ENCODE measurements at regions not wholly inside any gene's neighbourhood (a gene's known extent, or its start where the extent isn't known, plus 50 kb on each side); places are given as distances from the start of the nearest gene placed in this dataset.
"Not testable (repeated sequence)": the region's sequence is repeated elsewhere in the genome, so short reads cannot be mapped to it uniquely, and the experiment has no call there.

DNA sequence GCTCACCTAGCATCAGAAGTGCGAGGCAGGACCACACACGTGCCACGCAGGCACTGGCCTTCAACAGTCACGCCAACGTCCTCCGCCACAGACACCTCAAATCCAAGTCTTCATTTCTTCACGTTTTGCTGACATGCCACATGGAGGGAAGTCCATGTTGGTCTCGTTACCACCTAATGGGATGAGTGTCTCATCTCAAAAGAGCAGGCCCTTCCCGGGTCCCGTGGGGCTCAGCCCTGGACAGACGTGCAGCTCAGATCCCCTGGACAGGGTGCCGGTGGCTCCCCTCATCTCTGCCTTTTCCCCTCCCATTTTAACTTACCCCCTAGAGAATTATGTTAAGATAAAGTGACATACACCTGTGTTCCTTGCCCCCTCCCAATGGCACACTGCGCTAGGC, 76.8 kb downstream of the MRPL36 start:
- peaks cover 13% of the 10 kb centered on the region; the same call in 1 of the 2 replicates for H3K27me3 ChIP-seq (ENCODE audit: control insufficient read depth, insufficient read depth, low read length)
- H3K9ac ChIP-seq (ENCODE audit: low read length) = no peak overlapping the region
- H3K4me3 ChIP-seq (ENCODE audit: low read depth, low read length) = no peak overlapping the region
- H3K9me3 ChIP-seq (ENCODE audit: control insufficient read depth, insufficient read depth, low read depth, low read length) = peaks cover 18% of the 10 kb centered on the region
- H3K4me1 ChIP-seq (ENCODE audit: control insufficient read depth, insufficient read depth, low read length) = peaks cover 19% of the 10 kb centered on the region
- no peak overlapping the region for H3K27ac ChIP-seq (ENCODE audit: low read depth, low read length)
- H3K36me3 ChIP-seq (ENCODE audit: control insufficient read depth, insufficient read depth, low read length) = no peaks in the 10 kb centered on the region

DNA sequence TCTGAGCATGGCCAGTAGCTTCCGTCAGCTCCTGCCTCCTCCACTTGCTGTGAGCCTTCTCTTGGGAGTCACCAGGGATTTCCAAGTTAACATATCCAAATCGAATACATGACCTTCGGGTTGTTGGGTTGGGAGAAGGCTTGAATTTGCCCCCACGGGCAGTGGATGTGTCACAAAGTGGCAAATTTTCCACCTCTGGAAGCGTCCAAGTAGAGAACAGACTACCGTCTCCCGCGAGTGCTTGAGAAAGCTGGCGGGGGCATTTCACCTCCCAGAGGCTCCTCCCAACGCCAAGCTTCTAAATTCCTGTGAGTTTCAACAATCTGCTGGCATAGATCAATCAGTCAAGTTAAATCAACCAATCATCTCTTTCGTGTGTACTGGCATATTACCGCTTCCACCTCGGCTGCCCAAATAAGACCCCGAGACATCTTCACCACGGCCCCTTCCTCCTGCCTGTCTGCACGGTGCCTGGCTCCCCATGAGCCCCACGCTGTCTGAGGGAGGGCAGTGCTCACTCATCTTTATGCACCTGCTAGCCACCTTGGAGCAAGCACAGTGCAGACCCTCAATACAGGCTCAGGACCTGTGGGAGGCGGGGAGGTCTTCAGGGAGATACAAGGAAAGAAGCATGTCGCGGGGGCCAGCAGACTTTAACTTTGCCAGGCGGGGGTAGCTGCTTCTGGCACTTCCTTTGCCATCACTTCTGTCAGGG, 79.1 kb downstream of the MRPL36 start:
- Histone ChIP-seq H3K4me3 (ENCODE audit: low read depth, low read length) (no peak overlapping the region), H3K9me3 (ENCODE audit: control insufficient read depth, insufficient read depth, low read depth, low read length) (peaks cover 28% of the 10 kb centered on the region), H3K27ac (ENCODE audit: low read depth, low read length) (no peak overlapping the region), H3K9ac (ENCODE audit: low read length) (no peak overlapping the region), H3K36me3 (ENCODE audit: control insufficient read depth, insufficient read depth, low read length) (no peaks in the 10 kb centered on the region), H3K4me1 (ENCODE audit: control insufficient read depth, insufficient read depth, low read length) (peaks cover 11% of the 10 kb centered on the region), H3K27me3 (ENCODE audit: control insufficient read depth, insufficient read depth, low read length) (peaks cover 5% of the 10 kb centered on the region; the same call in 1 of the 2 replicates)

DNA sequence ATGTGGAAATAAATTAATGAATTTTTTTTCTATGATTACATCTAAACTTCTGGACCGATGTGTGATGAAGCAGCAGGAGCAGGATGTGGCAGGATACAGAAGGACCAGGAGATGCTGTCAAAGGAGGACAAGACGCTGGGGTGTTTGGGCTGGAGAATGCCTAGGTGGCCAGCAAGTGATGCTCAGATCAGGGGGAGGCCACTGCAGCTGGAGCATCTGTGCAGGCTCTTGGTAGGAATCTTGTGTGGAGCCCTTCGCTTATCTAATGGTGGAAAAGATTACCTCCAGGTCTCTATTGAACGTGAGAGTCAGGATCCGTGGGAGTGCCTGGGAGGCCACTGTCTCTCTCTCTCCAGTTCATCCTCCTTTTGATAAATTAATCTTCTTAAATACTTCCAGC, 79.8 kb downstream of the MRPL36 start:
- no peak overlapping the region for H3K4me3 ChIP-seq (ENCODE audit: low read depth, low read length)
- no peak overlapping the region for H3K27ac ChIP-seq (ENCODE audit: low read depth, low read length)
- no peak overlapping the region for H3K9ac ChIP-seq (ENCODE audit: low read length)

DNA sequence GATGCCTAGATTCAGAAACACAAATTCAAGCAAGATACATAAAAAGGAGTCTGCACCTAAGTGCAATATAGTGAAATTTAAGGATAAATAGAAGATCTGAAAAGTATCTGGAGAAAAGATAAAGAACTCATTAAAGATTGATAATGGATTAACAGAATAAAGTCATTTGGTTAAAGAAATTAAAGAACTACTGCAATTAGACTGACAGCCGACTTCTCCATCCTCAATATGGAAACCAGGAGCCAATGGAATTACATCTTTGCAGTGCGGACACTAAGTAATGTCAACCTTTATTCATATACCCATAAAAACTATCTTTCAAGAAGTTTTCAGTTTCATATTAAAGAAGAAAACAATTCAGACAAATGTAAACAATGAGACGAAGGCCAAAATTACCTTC, 81.0 kb downstream of the MRPL36 start:
- 0 out of 2 replicates have a peak, but pooled peaks cover 4% of the 10 kb centered on the region for H3K27me3 ChIP-seq (ENCODE audit: control insufficient read depth, insufficient read depth, low read length)

More for the DNA sequence above, 79.8 kb downstream of the MRPL36 start:
- Histone ChIP-seq H3K4me1 (ENCODE audit: control insufficient read depth, insufficient read depth, low read length) (peaks cover 4% of the 10 kb centered on the region; the same call in 1 of the 2 replicates), H3K36me3 (ENCODE audit: control insufficient read depth, insufficient read depth, low read length) (no peaks in the 10 kb centered on the region), H3K27me3 (ENCODE audit: control insufficient read depth, insufficient read depth, low read length) (0 out of 2 replicates have a peak, but pooled peaks cover 4% of the 10 kb centered on the region), H3K9me3 (ENCODE audit: control insufficient read depth, insufficient read depth, low read depth, low read length) (peaks cover 28% of the 10 kb centered on the region)

DNA sequence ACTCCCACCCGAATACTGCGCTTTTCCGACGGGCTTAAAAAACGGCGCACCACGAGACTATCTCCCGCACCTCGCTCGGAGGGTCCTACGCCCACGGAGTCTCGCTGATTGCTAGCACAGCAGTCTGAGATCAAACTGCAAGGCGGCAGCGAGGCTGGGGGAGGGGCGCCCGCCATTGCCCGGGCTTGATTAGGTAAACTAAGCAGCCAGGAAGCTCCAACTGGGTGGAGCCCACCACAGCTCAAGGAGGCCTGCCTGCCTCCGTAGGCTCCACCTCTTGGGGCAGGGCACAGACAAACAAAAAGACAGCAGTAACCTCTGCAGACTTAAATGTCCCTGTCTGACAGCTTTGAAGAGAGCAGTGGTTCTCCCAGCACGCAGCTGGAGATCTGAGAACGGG, 89.5 kb downstream of the MRPL36 start:
- H3K9me3 ChIP-seq (ENCODE audit: control insufficient read depth, insufficient read depth, low read depth, low read length); H3K36me3 ChIP-seq (ENCODE audit: control insufficient read depth, insufficient read depth, low read length); H3K27ac ChIP-seq (ENCODE audit: low read depth, low read length): not testable (repeated sequence)
- Histone ChIP-seq H3K4me1 (ENCODE audit: control insufficient read depth, insufficient read depth, low read length) (peaks cover 14% of the 10 kb centered on the region), H3K4me3 (ENCODE audit: low read depth, low read length) (peak overlapping the region; percentile 63), H3K27me3 (ENCODE audit: control insufficient read depth, insufficient read depth, low read length) (peaks cover 11% of the 10 kb centered on the region; the same call in 1 of the 2 replicates), H3K9ac (ENCODE audit: low read length) (peak overlapping the region; percentile 46)

More for the DNA sequence above, 81.0 kb downstream of the MRPL36 start:
- Histone ChIP-seq H3K36me3 (ENCODE audit: control insufficient read depth, insufficient read depth, low read length) (no peaks in the 10 kb centered on the region), H3K9ac (ENCODE audit: low read length) (no peak overlapping the region), H3K4me3 (ENCODE audit: low read depth, low read length) (no peak overlapping the region), H3K4me1 (ENCODE audit: control insufficient read depth, insufficient read depth, low read length) (no peaks in the 10 kb centered on the region), H3K9me3 (ENCODE audit: control insufficient read depth, insufficient read depth, low read depth, low read length) (peaks cover 28% of the 10 kb centered on the region), H3K27ac (ENCODE audit: low read depth, low read length) (no peak overlapping the region)

DNA sequence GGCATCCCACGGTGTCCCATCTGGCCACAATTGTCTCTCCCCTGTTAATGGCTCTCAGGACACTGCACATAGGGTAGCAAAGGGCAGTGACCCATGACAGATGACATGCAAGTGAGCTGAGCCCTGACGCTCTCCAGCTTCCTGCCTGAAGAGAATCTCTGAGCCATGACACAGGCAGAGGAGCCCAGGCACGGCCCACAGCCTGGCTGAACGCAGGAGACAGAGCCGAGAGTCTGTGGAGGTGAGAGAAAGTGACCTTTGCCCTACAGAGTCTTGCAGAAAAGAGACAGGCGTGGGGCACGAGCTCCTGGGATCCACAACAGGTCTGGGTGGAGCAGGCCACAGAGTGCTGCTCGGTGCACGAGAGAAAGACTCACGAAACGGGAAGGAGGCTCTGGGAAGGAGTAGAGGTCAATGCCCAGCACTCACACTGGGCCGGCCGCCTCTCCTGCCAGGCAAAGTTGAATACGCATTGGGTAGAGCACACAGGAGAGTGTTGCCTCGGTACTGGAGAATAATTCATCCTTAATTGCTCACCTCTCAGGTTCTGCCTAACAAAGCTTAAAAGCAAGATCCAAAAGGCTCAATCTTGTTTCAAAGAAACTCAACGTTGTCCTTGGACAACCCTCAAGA, 90.3 kb downstream of the MRPL36 start:
- H3K4me1 ChIP-seq (ENCODE audit: control insufficient read depth, insufficient read depth, low read length) = peaks cover 14% of the 10 kb centered on the region
- no peak overlapping the region for H3K9ac ChIP-seq (ENCODE audit: low read length)
- peak overlapping the region; percentile 63 for H3K4me3 ChIP-seq (ENCODE audit: low read depth, low read length)
- H3K36me3 ChIP-seq (ENCODE audit: control insufficient read depth, insufficient read depth, low read length) = no peaks in the 10 kb centered on the region
- peaks cover 11% of the 10 kb centered on the region; the same call in 1 of the 2 replicates for H3K27me3 ChIP-seq (ENCODE audit: control insufficient read depth, insufficient read depth, low read length)
- no peaks in the 10 kb centered on the region for H3K9me3 ChIP-seq (ENCODE audit: control insufficient read depth, insufficient read depth, low read depth, low read length)
- H3K27ac ChIP-seq (ENCODE audit: low read depth, low read length) = no peak overlapping the region

DNA sequence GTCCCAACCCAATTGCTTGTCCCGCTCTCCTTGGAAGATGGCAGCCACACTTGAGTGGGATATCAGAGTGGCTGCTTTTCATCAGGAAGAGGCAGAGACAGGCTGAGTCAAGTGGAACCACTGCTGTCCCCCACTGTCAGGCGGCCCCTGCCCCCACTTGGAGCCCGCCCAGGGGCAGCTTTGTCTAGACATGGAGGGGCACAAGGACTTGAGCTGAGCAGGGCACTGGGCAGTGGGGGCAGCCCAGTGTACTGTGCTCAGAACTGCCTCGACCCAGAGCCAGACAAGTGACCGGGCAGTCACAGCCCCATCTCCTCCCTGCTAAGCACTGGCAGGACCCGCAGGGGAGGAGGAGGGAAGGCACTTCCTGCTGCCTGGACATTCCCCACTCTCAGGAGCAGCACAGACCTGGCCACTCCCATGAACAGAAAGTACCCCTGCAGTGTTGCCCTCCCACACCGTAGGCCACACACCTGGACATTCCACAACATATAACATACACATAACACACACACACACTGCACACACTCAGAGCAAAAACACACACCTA, 91.0 kb downstream of the MRPL36 start:
- H3K27me3 ChIP-seq (ENCODE audit: control insufficient read depth, insufficient read depth, low read length) = peaks cover 11% of the 10 kb centered on the region; the same call in 1 of the 2 replicates

DNA sequence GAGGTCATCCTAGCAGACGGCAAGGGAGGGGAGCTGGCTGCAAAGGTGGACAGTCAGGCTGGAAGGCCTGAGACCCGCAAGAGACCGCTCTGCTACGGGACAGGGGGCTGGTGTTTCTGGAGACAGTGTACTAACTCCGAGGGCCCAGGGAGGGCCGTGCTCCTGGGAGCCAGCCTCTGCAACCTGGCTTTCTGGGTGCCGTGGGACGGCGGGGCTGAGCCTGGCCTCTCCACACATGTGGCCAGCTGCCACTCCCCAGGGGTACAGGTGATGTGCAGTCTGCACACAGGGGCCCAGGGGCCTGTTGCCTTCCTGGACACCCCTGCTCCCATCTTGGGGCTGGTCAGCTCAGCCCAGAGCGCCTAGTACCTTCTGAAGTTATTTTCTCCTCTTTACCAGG, 92.2 kb downstream of the MRPL36 start:
- Histone ChIP-seq H3K4me3 (ENCODE audit: low read depth, low read length) (no peak overlapping the region), H3K4me1 (ENCODE audit: control insufficient read depth, insufficient read depth, low read length) (peaks cover 16% of the 10 kb centered on the region), H3K9ac (ENCODE audit: low read length) (no peak overlapping the region), H3K27ac (ENCODE audit: low read depth, low read length) (no peak overlapping the region), H3K9me3 (ENCODE audit: control insufficient read depth, insufficient read depth, low read depth, low read length) (no peaks in the 10 kb centered on the region), H3K27me3 (ENCODE audit: control insufficient read depth, insufficient read depth, low read length) (peaks cover 11% of the 10 kb centered on the region; the same call in 1 of the 2 replicates), H3K36me3 (ENCODE audit: control insufficient read depth, insufficient read depth, low read length) (no peaks in the 10 kb centered on the region)

More for the DNA sequence above, 91.0 kb downstream of the MRPL36 start:
- Histone ChIP-seq H3K36me3 (ENCODE audit: control insufficient read depth, insufficient read depth, low read length) (no peaks in the 10 kb centered on the region), H3K27ac (ENCODE audit: low read depth, low read length) (no peak overlapping the region), H3K9me3 (ENCODE audit: control insufficient read depth, insufficient read depth, low read depth, low read length) (no peaks in the 10 kb centered on the region), H3K9ac (ENCODE audit: low read length) (no peak overlapping the region), H3K4me1 (ENCODE audit: control insufficient read depth, insufficient read depth, low read length) (peaks cover 14% of the 10 kb centered on the region), H3K4me3 (ENCODE audit: low read depth, low read length) (peak overlapping the region; percentile 63; the same call in 1 of the 2 replicates)

DNA sequence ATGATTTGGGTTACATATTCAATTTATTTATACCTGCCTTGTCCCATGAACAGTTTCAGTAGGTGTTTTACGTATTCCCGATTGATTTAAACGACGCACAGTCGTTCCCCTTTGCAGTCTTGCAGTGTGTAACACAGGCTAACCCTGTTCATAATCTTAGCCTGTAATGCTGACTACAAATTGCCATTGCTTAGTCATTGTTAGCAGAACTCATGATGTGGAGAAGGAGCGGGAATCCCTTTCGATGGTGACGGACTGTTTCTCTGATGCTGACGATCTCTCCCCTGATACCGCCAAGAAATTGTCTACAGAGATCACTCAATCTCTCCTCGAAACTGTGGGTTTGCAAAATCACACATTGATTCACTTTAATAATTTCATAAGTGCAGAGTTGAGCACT, 93.2 kb downstream of the MRPL36 start:
- H3K9me3 ChIP-seq (ENCODE audit: control insufficient read depth, insufficient read depth, low read depth, low read length) = no peaks in the 10 kb centered on the region
- H3K9ac ChIP-seq (ENCODE audit: low read length) = no peak overlapping the region
- H3K27ac ChIP-seq (ENCODE audit: low read depth, low read length) = no peak overlapping the region
- H3K4me3 ChIP-seq (ENCODE audit: low read depth, low read length) = no peak overlapping the region
- H3K27me3 ChIP-seq (ENCODE audit: control insufficient read depth, insufficient read depth, low read length) = peaks cover 11% of the 10 kb centered on the region; the same call in 1 of the 2 replicates
- no peaks in the 10 kb centered on the region for H3K36me3 ChIP-seq (ENCODE audit: control insufficient read depth, insufficient read depth, low read length)
- H3K4me1 ChIP-seq (ENCODE audit: control insufficient read depth, insufficient read depth, low read length) = peaks cover 16% of the 10 kb centered on the region

DNA sequence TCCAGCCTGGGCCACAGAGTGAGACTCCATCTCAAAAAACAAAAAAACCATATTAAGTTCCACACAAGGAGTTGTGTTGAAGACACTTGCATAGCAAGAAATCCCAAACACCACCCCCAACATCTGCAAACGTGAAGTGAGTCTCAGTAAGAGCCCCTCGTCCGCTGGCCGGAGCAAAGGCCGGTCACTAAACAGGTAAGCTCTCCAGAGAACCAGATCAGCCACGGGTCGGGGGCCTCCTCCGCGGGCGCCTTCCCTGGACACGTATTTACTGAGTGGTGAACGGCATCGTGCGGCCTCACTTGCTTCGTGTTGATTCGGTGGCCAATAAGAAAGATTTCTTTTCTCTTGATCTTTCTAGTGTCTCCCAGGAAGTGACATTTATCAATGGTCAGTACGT, 93.6 kb downstream of the MRPL36 start:
- Histone ChIP-seq H3K9me3 (ENCODE audit: control insufficient read depth, insufficient read depth, low read depth, low read length) (no peaks in the 10 kb centered on the region), H3K4me1 (ENCODE audit: control insufficient read depth, insufficient read depth, low read length) (peaks cover 16% of the 10 kb centered on the region), H3K36me3 (ENCODE audit: control insufficient read depth, insufficient read depth, low read length) (no peaks in the 10 kb centered on the region), H3K27ac (ENCODE audit: low read depth, low read length) (no peak overlapping the region), H3K4me3 (ENCODE audit: low read depth, low read length) (no peak overlapping the region), H3K27me3 (ENCODE audit: control insufficient read depth, insufficient read depth, low read length) (peaks cover 11% of the 10 kb centered on the region; the same call in 1 of the 2 replicates), H3K9ac (ENCODE audit: low read length) (no peak overlapping the region)

DNA sequence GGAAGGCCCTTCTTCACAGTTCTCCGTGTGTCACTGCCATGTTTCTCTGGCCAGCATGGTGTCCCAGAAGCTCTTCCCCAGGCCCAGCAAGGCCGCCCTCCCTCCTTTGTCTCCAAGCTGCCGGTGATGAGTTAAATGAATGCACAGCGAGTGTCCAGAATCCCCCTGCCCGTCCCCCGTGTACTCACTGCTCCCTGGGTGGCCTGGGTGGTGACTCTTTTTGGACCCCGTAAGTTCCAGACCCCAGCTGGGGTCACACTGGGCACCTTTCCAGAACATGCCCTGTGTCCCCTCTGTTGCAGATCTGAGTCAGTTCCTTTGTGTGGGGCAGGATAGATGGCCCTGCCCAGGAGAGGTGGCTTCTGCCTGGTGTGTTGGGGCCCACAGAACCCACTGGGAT, 95.0 kb downstream of the MRPL36 start:
- Histone ChIP-seq H3K36me3 (ENCODE audit: control insufficient read depth, insufficient read depth, low read length) (no peaks in the 10 kb centered on the region), H3K27ac (ENCODE audit: low read depth, low read length) (no peak overlapping the region), H3K9me3 (ENCODE audit: control insufficient read depth, insufficient read depth, low read depth, low read length) (0 out of 2 replicates have a peak, but pooled peaks cover 2% of the 10 kb centered on the region), H3K4me1 (ENCODE audit: control insufficient read depth, insufficient read depth, low read length) (peaks cover 16% of the 10 kb centered on the region), H3K27me3 (ENCODE audit: control insufficient read depth, insufficient read depth, low read length) (peaks cover 11% of the 10 kb centered on the region; the same call in 1 of the 2 replicates), H3K9ac (ENCODE audit: low read length) (no peak overlapping the region), H3K4me3 (ENCODE audit: low read depth, low read length) (no peak overlapping the region)

All from HUES6 (cell line).